ENCODE measurements at regions not wholly inside any gene's neighbourhood (a gene's known extent, or its start where the extent isn't known, plus 50 kb on each side); places are given as distances from the start of the nearest gene placed in this dataset.

DNA sequence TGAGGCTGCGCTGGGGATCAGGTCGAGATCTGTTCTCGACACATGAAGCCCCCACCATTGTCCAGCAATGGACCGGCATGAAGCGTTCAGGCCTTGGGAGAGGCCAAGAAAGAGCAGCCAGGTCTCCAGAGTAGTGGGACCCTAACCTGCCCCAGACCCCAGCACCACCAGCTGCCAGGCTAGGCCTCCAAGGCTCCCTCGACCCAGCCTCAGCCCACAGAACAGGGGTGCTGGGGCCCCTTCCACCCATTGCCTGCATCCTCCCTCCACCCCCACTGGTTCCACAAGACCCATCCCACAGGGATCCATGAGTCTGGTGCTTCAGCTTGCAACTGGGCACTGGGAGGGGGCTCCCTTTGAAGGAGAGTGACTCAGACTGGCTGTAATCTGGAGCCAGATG is 120.3 kb downstream of the TUBA3C start:
- intact Hi-C loops (cut with micrococcal nuclease): no loop called here
- Histone ChIP-seq H3K79me2 (ENCODE audit: insufficient read depth, low read length) (no peaks in the 10 kb centered on the region), H4K20me1 (ENCODE audit: insufficient read depth) (no peaks in the 10 kb centered on the region), H3K9ac (ENCODE audit: low read length) (no peak overlapping the region), H3K9me3 (ENCODE audit: control insufficient read depth in 1 of 2, insufficient read depth in 1 of 2, low read depth in 1 of 2, low read length in 2 of 2) (peaks cover 6 to 29% of the 10 kb centered on the region in 2 experiments; a peak in 2 of 4 replicates), H3K36me3 (ENCODE audit: control insufficient read depth in 1 of 2, insufficient read depth in 2 of 2, low read length in 2 of 2) (no peaks in the 10 kb centered on the region), H3K4me1 (ENCODE audit: control insufficient read depth in 1 of 2, insufficient read depth in 2 of 2, low read length in 2 of 2) (no peaks in the 10 kb centered on the region), H3K9me2 (ENCODE audit: insufficient read depth) (no peaks in the 10 kb centered on the region), H3K27ac (ENCODE audit: low read depth, low read length) (no peak overlapping the region), H3K4me2 (ENCODE audit: low read length) (no peak overlapping the region), H3K27me3 (ENCODE audit: insufficient read depth, low read length) (no peaks in the 10 kb centered on the region), H2AFZ (ENCODE audit: low read depth, low read length, poor library complexity, severe bottlenecking) (no peak overlapping the region), H3K4me3 (replicated peaks in 1 of 2; ENCODE audit: low read depth in 1 of 2, low read length in 2 of 2) (no peak overlapping the region)
- ChIA-PET POLR2A (no interaction called here), CTCF (no interaction called here), RAD21 (ENCODE audit: low non-redundant PET in 1 of 2, low total read pairs in 2 of 2, uncharacterized antibody in 2 of 2, unreplicated experiment in 2 of 2) (no interaction called here)
- TF ChIP-seq, protein P1, sequence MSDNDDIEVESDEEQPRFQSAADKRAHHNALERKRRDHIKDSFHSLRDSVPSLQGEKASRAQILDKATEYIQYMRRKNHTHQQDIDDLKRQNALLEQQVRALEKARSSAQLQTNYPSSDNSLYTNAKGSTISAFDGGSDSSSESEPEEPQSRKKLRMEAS (IDR thresholded peaks at IDR 0.05): no peak
- TF ChIP-seq CEBPB (IDR thresholded peaks at IDR 0.05; ENCODE audit: low read depth): no peak
- TF ChIP-seq, protein P2, sequence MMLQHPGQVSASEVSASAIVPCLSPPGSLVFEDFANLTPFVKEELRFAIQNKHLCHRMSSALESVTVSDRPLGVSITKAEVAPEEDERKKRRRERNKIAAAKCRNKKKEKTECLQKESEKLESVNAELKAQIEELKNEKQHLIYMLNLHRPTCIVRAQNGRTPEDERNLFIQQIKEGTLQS (IDR thresholded peaks at IDR 0.05): no peak
- TF ChIP-seq ZFX (IDR thresholded peaks at IDR 0.05): no peak
- no peak for TF ChIP-seq SRF (IDR thresholded peaks at IDR 0.05; ENCODE audit: low read depth)
- no peak for TF ChIP-seq POLR2AphosphoS5 (IDR thresholded peaks at IDR 0.05; ENCODE audit: low read depth, low read length)
- TF ChIP-seq EGR1 (IDR thresholded peaks at IDR 0.05; ENCODE audit: low read depth): no peak
- TF ChIP-seq SIN3A (IDR thresholded peaks at IDR 0.05; ENCODE audit: low read depth): no peak
- TF ChIP-seq ZNF274 (IDR thresholded peaks at IDR 0.05; ENCODE audit: low read depth, low read length): no peak
- TF ChIP-seq, protein P3, sequence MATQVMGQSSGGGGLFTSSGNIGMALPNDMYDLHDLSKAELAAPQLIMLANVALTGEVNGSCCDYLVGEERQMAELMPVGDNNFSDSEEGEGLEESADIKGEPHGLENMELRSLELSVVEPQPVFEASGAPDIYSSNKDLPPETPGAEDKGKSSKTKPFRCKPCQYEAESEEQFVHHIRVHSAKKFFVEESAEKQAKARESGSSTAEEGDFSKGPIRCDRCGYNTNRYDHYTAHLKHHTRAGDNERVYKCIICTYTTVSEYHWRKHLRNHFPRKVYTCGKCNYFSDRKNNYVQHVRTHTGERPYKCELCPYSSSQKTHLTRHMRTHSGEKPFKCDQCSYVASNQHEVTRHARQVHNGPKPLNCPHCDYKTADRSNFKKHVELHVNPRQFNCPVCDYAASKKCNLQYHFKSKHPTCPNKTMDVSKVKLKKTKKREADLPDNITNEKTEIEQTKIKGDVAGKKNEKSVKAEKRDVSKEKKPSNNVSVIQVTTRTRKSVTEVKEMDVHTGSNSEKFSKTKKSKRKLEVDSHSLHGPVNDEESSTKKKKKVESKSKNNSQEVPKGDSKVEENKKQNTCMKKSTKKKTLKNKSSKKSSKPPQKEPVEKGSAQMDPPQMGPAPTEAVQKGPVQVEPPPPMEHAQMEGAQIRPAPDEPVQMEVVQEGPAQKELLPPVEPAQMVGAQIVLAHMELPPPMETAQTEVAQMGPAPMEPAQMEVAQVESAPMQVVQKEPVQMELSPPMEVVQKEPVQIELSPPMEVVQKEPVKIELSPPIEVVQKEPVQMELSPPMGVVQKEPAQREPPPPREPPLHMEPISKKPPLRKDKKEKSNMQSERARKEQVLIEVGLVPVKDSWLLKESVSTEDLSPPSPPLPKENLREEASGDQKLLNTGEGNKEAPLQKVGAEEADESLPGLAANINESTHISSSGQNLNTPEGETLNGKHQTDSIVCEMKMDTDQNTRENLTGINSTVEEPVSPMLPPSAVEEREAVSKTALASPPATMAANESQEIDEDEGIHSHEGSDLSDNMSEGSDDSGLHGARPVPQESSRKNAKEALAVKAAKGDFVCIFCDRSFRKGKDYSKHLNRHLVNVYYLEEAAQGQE (IDR thresholded peaks at IDR 0.05; ENCODE audit: low read depth): no peak
- TF ChIP-seq SP1 (IDR thresholded peaks at IDR 0.05; ENCODE audit: low read depth): no peak
- no peak for TF ChIP-seq RAD21 (IDR thresholded peaks at IDR 0.05; ENCODE audit: low read depth)
- no peak for TF ChIP-seq FOSL1 (IDR thresholded peaks at IDR 0.05; ENCODE audit: low read depth)
- TF ChIP-seq, protein P4, sequence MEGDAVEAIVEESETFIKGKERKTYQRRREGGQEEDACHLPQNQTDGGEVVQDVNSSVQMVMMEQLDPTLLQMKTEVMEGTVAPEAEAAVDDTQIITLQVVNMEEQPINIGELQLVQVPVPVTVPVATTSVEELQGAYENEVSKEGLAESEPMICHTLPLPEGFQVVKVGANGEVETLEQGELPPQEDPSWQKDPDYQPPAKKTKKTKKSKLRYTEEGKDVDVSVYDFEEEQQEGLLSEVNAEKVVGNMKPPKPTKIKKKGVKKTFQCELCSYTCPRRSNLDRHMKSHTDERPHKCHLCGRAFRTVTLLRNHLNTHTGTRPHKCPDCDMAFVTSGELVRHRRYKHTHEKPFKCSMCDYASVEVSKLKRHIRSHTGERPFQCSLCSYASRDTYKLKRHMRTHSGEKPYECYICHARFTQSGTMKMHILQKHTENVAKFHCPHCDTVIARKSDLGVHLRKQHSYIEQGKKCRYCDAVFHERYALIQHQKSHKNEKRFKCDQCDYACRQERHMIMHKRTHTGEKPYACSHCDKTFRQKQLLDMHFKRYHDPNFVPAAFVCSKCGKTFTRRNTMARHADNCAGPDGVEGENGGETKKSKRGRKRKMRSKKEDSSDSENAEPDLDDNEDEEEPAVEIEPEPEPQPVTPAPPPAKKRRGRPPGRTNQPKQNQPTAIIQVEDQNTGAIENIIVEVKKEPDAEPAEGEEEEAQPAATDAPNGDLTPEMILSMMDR (IDR thresholded peaks at IDR 0.05 in 2 of 3, conservative IDR thresholded peaks at IDR 0.05 in 1 of 3; ENCODE audit: borderline replicate concordance in 1 of 3, insufficient read depth in 1 of 3, low read depth in 2 of 3, low read length in 2 of 3): no peak
- no peak for DNase-seq (ENCODE audit: low read depth, low spot score)
- BruUV-seq (replicated peaks): no TSS peak
- ATAC-seq: no peak

Measured in HCT116 (cell line).